GM23338 (cell line): ENCODE measurements at regions not wholly inside any gene's neighbourhood (a gene's known extent, or its start where the extent isn't known, plus 50 kb on each side); places are given as distances from the start of the nearest gene placed in this dataset.

Experiments used
- ATAC-seq: fragments of 200-7000 bp; cut with Tn5 transposase; 3 replicates; pipeline ENCODE4 v1.9.1; 2020
- DNase-seq: peaks from one replicate; pipeline ENCODE4 v3.0.0-alpha.2; 2015; ENCODE audit warnings: low spot score
- H2AFZ ChIP-seq: fragments of 200-600 bp; sonication (generic); 2 replicates; pipeline ENCODE4 v1.8.0; 2016; ENCODE audit warnings: antibody characterized with exemption, mild to moderate bottlenecking, moderate library complexity
- H3F3A ChIP-seq: fragments of 200-600 bp; sonication (generic); replicated peaks from 2 replicates; pipeline ENCODE4 v1.8.0; 2017; ENCODE audit warnings: antibody characterized with exemption, mixed run types, low read depth
- H3K27ac ChIP-seq: fragments of 200-600 bp; sonication (generic); 2 replicates; pipeline ENCODE4 v1.6.1; 2016; ENCODE audit warnings: low read depth
- H3K27me3 ChIP-seq: fragments of 200-600 bp; sonication (generic); 2 replicates; pipeline ENCODE4 v1.8.0; 2016; ENCODE audit warnings: mild to moderate bottlenecking, mixed run types, moderate library complexity; ENCODE audit not compliant: insufficient read depth
- H3K36me3 ChIP-seq: fragments of 200-600 bp; sonication (generic); 2 replicates; pipeline ENCODE4 v1.8.0; 2016; ENCODE audit warnings: mild to moderate bottlenecking; ENCODE audit not compliant: insufficient read depth
- H3K4me1 ChIP-seq: fragments of 200-600 bp; sonication (generic); 2 replicates; pipeline ENCODE4 v1.8.0; 2016; ENCODE audit warnings: mild to moderate bottlenecking, moderate library complexity; ENCODE audit not compliant: insufficient read depth
- H3K4me2 ChIP-seq: fragments of 200-600 bp; sonication (generic); 2 replicates; pipeline ENCODE4 v1.7.1; 2017; ENCODE audit warnings: mixed run types
- H3K4me3 ChIP-seq: fragments of 200-600 bp; sonication (generic); 2 replicates; pipeline ENCODE4 v1.6.1; 2016; ENCODE audit warnings: mixed run types
- H3K79me2 ChIP-seq: fragments of 200-600 bp; sonication (generic); replicated peaks from 2 replicates; pipeline ENCODE4 v1.8.0; 2017; ENCODE audit warnings: mild to moderate bottlenecking; ENCODE audit not compliant: insufficient read depth
- H3K9me2 ChIP-seq: fragments of 200-600 bp; sonication (generic); 2 replicates; pipeline ENCODE4 v1.8.0; 2017; ENCODE audit not compliant: insufficient read depth
- H4K20me1 ChIP-seq: fragments of 200-600 bp; sonication (generic); replicated peaks from 2 replicates; pipeline ENCODE4 v1.8.0; 2017; ENCODE audit warnings: mild to moderate bottlenecking; ENCODE audit not compliant: insufficient read depth
- H3K27ac Mint-ChIP-seq: 2 replicates; pipeline ENCODE4 v1.8.0; 2020; ENCODE audit warnings: inconsistent platforms, mild to moderate bottlenecking, moderate library complexity, mixed read lengths
- H3K27me3 Mint-ChIP-seq: 3 replicates; pipeline ENCODE4 v1.8.0; 2022; ENCODE audit warnings: low read depth, mild to moderate bottlenecking, moderate library complexity, mixed read lengths, inconsistent platforms; ENCODE audit not compliant: insufficient read depth, poor library complexity
- H3K36me3 Mint-ChIP-seq: 3 replicates; pipeline ENCODE4 v1.8.0; 2021; ENCODE audit warnings: low read depth, mild to moderate bottlenecking, inconsistent platforms, moderate library complexity, mixed read lengths
- H3K4me1 Mint-ChIP-seq: 3 replicates; pipeline ENCODE4 v1.8.0; 2020; ENCODE audit warnings: mild to moderate bottlenecking, inconsistent platforms, mixed read lengths
- H3K4me3 Mint-ChIP-seq: 3 replicates; pipeline ENCODE4 v1.8.0; 2021; ENCODE audit warnings: moderate library complexity, mild to moderate bottlenecking, inconsistent platforms, mixed read lengths
- H3K9me3 Mint-ChIP-seq: 3 replicates; pipeline ENCODE4 v1.8.0; 2020; ENCODE audit warnings: moderate library complexity, mild to moderate bottlenecking, inconsistent platforms, mixed read lengths
- CREB1 ChIP-seq: fragments of 250-450 bp; sonication (Bioruptor Pico); IDR thresholded peaks from 2 replicates; pipeline ENCODE4 v1.5.0; 2020; ENCODE audit warnings: low read depth, mild to moderate bottlenecking, moderate library complexity
- CTCF ChIP-seq, 2 experiments: fragments of 200-600 bp in 1 of 2; sonication (generic) in 1 of 2; conservative IDR thresholded peaks; 2 replicates each; pipeline versions ENCODE4 v1.5.1 to v1.6.1; 2016 to 2017; ENCODE audit warnings: antibody characterized with exemption in 2 of 2, low read depth in 2 of 2, mild to moderate bottlenecking in 2 of 2, moderate library complexity in 1 of 2
- ETS1 ChIP-seq: IDR thresholded peaks from 2 replicates; pipeline ENCODE4 v1.6.1; 2016; ENCODE audit warnings: antibody characterized with exemption
- EZH2 ChIP-seq: fragments of 200-600 bp; sonication (generic); IDR thresholded peaks from one replicate; pipeline ENCODE4 v1.8.0; 2017; ENCODE audit warnings: antibody characterized with exemption, mild to moderate bottlenecking, low read depth; ENCODE audit not compliant: unreplicated experiment
- EZH2phosphoT487 ChIP-seq: fragments of 200-600 bp; sonication (generic); IDR thresholded peaks from one replicate; pipeline ENCODE4 v1.8.1; 2018; ENCODE audit warnings: antibody characterized with exemption; ENCODE audit not compliant: unreplicated experiment
- JUNB ChIP-seq: IDR thresholded peaks from one replicate; pipeline ENCODE4 v1.6.1; 2016; ENCODE audit warnings: antibody characterized with exemption; ENCODE audit not compliant: unreplicated experiment
- NANOG ChIP-seq: IDR thresholded peaks from 2 replicates; pipeline ENCODE4 v1.6.1; 2016; ENCODE audit warnings: antibody characterized with exemption, borderline replicate concordance
- POLR2AphosphoS5 ChIP-seq: IDR thresholded peaks from 2 replicates; pipeline ENCODE4 v1.6.1; 2016; ENCODE audit warnings: antibody characterized with exemption, low read depth
- REST ChIP-seq: IDR thresholded peaks from one replicate; pipeline ENCODE4 v1.6.1; 2018; ENCODE audit warnings: antibody characterized with exemption; ENCODE audit not compliant: unreplicated experiment
- STAT1 ChIP-seq: IDR thresholded peaks from one replicate; pipeline ENCODE4 v1.6.1; 2016; ENCODE audit warnings: antibody characterized with exemption; ENCODE audit not compliant: unreplicated experiment
- ZNF114 ChIP-seq: fragments of 250-450 bp; sonication (Bioruptor Pico); IDR thresholded peaks from 2 replicates; pipeline ENCODE4 v1.5.0; 2020; ENCODE audit warnings: mild to moderate bottlenecking, moderate library complexity
- ZNF331 ChIP-seq: fragments of 250-450 bp; sonication (Bioruptor Pico); IDR thresholded peaks from 2 replicates; pipeline ENCODE4 v1.5.0; 2020; ENCODE audit warnings: low read depth, mild to moderate bottlenecking, moderate library complexity
- ZNF462 ChIP-seq: fragments of 250-450 bp; sonication (Bioruptor Pico); IDR thresholded peaks from 2 replicates; pipeline ENCODE4 v1.5.0; 2020; ENCODE audit warnings: mild to moderate bottlenecking, moderate library complexity

- Mint-ChIP-seq H3K9me3 (no peaks in the 10 kb centered on the region), H3K36me3 (peaks cover 5% of the 10 kb centered on the region; the same call in 2 of the 3 replicates), H3K27me3 (no peaks in the 10 kb centered on the region), H3K27ac (no peak overlapping the region), H3K4me1 (peaks cover 7% of the 10 kb centered on the region; the same call in 2 of the 3 replicates), H3K4me3 (no peak overlapping the region)
- Histone ChIP-seq H3K36me3 (no peaks in the 10 kb centered on the region), H4K20me1 (no peaks in the 10 kb centered on the region), H3K4me1 (no peaks in the 10 kb centered on the region), H3K27ac (no peak overlapping the region), H3K9me2 (peaks cover under 1% of the 10 kb centered on the region; the same call in 1 of the 2 replicates), H3F3A (no peaks in the 10 kb centered on the region), H3K27me3 (no peaks in the 10 kb centered on the region), H3K79me2 (no peaks in the 10 kb centered on the region), H2AFZ (no peak overlapping the region), H3K4me2 (no peak overlapping the region), H3K4me3 (no peak overlapping the region)
- ATAC-seq: no peak
- TF ChIP-seq NANOG (no peak), CREB1 (CRISPR knock-in tag) (no peak), EZH2phosphoT487 (no peak), ZNF114 (CRISPR knock-in tag) (no peak), ETS1 (no peak), ZNF462 (no peak), ZNF331 (CRISPR knock-in tag) (no peak), EZH2 (no peak), REST (no peak), POLR2AphosphoS5 (no peak), JUNB (no peak), STAT1 (no peak), CTCF (conservative IDR thresholded peaks at IDR 0.05; ENCODE audit: low read depth in 2 of 2) (no peak)
- DNase-seq: no peak
Observed at GRCh38 chr10:28157379-28157778, 145.5 kb downstream of the MPP7 start.
